Subcutaneous abdominal adipose tissue (tissue), 5 donors: ENCODE measurements at regions not wholly inside any gene's neighbourhood (a gene's known extent, or its start where the extent isn't known, plus 50 kb on each side); places are given as distances from the start of the nearest gene placed in this dataset.

Source experiments
- H3K27ac ChIP-seq: one replicate; pipeline ENCODE4 v1.7.0; 2013; ENCODE audit warnings: low read depth, mild to moderate bottlenecking, inconsistent platforms, low read length, moderate library complexity
- H3K27me3 ChIP-seq, 5 donors: one replicate each; pipeline ENCODE4 v1.7.0; 2013; ENCODE audit warnings: low read length in 5 of 5, inconsistent platforms in 1 of 5; ENCODE audit not compliant: control insufficient read depth in 5 of 5, insufficient read depth in 4 of 5
- H3K36me3 ChIP-seq, 5 donors: one replicate each; pipeline ENCODE4 v1.7.0; 2013; ENCODE audit warnings: low read length in 5 of 5; ENCODE audit not compliant: control insufficient read depth in 5 of 5, insufficient read depth in 5 of 5
- H3K4me1 ChIP-seq, 5 donors: one replicate each; pipeline ENCODE4 v1.7.0; 2013; ENCODE audit warnings: low read length in 5 of 5, mild to moderate bottlenecking in 3 of 5, moderate library complexity in 1 of 5; ENCODE audit not compliant: control insufficient read depth in 5 of 5, insufficient read depth in 5 of 5
- H3K4me3 ChIP-seq, 5 donors: one replicate each; pipeline ENCODE4 v1.7.0; 2013; ENCODE audit warnings: low read length in 5 of 5, low read depth in 1 of 5
- H3K9ac ChIP-seq, 5 donors: one replicate each; pipeline ENCODE4 v1.7.0; 2013; ENCODE audit warnings: low read length in 5 of 5, mild to moderate bottlenecking in 4 of 5, moderate library complexity in 3 of 5
- H3K9me3 ChIP-seq, 5 donors: one replicate each; pipeline ENCODE4 v1.7.0; 2013; ENCODE audit warnings: low read length in 5 of 5; ENCODE audit not compliant: control insufficient read depth in 5 of 5
- donor health status: healthy.
- donor health status: healthy.
- donor health status: healthy.
- donor health status: healthy.
- donor health status: healthy.

DNA sequence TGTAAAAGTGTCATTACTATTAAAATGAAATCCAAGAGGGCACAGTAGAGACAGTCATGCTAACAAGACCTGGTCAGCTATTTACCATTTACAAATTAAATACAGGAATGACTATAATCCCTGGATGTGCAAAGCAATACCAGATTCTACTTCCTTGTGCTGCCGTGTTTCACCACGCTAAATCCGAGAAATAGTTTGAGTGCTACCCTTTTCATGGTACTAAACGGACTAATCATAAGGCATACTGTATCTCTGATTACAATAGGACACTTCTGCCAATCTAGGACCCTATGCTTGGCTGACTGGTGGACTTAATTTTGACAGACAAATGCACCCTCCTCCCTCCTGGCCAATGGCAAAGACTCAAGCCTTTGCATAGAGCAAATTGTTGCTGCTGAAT lies 63.0 kb upstream of the NR2F2 start:
- Histone ChIP-seq H3K9ac (no peak overlapping the region), H3K36me3 (peaks cover 0 to 3% (median 0%) of the 10 kb centered on the region in 5 donors)

DNA sequence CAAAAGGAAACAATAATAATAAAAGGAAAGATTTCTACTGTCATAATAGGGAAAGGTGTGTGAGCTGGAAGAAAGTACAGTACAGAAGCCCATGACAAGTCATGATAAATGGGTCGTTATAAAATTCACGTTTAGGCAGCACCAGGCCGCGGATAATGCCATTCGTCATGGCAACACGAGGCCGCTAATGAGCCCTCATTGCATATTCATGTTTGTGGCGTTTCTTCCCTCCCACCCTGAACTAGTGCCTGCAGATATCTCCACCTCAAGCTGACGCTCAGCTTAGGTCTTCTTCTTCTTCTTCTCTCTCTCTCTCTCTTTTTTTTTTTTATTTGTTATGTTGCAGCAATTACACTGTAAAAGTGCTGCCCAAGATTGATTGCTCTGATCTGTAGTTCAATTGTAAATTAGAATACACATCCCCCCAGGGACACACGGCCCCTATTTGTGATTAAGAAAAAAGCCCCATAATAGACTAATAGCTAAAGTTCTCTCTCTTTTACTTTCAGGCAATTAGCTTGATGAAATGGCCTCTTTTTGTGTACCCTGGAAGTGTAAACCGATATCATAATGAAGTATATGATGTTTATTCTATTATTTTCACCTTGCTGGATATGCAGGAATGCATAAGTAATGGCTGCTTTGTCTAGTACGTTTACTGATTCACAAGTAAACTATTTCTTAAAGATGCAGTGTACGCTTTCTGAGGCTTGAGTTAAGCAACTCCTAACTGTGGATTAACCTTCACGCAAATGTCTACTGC lies 61.9 kb upstream of the NR2F2 start:
- Histone ChIP-seq H3K27me3 (peaks cover 0 to 3% (median 0%) of the 10 kb centered on the region in 5 donors), H3K27ac (no peak overlapping the region), H3K4me1 (no peaks in the 10 kb centered on the region), H3K9ac (no peak overlapping the region), H3K4me3 (no peak overlapping the region), H3K36me3 (peaks cover 0 to 3% (median 0%) of the 10 kb centered on the region in 5 donors), H3K9me3 (no peaks in the 10 kb centered on the region)

More for the DNA sequence above, 63.0 kb upstream of the NR2F2 start:
- no peak overlapping the region for H3K27ac ChIP-seq
- peaks cover 0 to 3% (median 0%) of the 10 kb centered on the region in 5 donors for H3K27me3 ChIP-seq
- no peak overlapping the region for H3K4me3 ChIP-seq
- no peaks in the 10 kb centered on the region for H3K9me3 ChIP-seq
- H3K4me1 ChIP-seq, result peaks cover 0 to 2% (median 0%) of the 10 kb centered on the region in 5 donors

DNA sequence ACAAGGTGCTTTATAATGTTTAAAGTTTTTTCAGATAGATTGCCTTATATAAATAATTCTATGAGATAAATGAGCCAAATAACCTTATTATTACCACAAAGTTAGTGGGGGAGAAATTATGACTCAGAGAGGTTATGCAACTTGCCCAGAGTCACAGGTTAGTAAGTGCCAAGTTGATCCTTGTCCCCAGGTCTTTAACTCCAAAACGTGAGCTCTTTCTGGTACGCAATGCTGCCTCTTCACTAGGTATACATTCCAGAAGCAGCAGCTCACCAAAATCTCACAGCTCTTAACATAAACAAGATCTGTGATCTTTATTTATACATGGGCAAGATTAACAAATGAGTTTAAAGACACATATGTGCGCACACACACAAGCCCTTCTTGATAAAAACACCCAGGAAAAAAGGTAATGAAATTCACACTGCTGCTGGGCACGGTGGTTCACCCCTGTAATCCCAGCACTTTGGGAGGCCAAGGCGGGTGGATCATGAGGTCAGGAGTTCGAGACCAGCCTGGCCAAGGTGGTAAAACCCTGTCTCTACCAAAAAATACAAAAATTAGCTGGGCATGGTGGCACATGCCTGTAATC lies 59.8 kb upstream of the NR2F2 start:
- no peak overlapping the region for H3K27ac ChIP-seq

DNA sequence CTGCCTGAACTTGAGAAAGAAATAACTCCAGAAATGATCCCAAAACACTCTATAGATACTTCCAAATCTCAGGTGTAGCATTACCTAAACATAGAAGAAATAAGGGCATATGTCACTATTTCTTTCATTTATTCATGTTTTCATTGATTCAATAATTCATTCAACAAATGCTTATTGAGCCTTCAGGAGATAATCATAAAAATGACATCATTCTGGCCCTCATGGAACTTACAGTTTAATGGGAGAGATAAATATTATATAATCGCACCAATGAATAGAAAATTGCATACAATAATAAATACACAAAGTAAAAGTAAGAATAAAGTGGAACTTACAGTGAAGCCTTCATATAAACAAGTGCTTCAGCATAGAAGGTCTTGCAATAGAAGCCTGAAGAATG lies 58.1 kb upstream of the NR2F2 start:
- H3K9ac ChIP-seq, result no peak overlapping the region
- no peaks in the 10 kb centered on the region for H3K4me1 ChIP-seq
- H3K27ac ChIP-seq, result no peak overlapping the region
- H3K27me3 ChIP-seq, result peaks cover 0 to 3% (median 0%) of the 10 kb centered on the region in 5 donors
- H3K36me3 ChIP-seq, result peaks cover 0 to 6% (median 0%) of the 10 kb centered on the region in 5 donors
- no peaks in the 10 kb centered on the region for H3K9me3 ChIP-seq
- no peak overlapping the region for H3K4me3 ChIP-seq

More for the DNA sequence above, 59.8 kb upstream of the NR2F2 start:
- Histone ChIP-seq H3K4me1 (no peaks in the 10 kb centered on the region), H3K9me3 (no peaks in the 10 kb centered on the region), H3K4me3 (no peak overlapping the region), H3K36me3 (peaks cover 0 to 6% (median 0%) of the 10 kb centered on the region in 5 donors), H3K27me3 (peaks cover 0 to 3% (median 0%) of the 10 kb centered on the region in 5 donors), H3K9ac (no peak overlapping the region)

DNA sequence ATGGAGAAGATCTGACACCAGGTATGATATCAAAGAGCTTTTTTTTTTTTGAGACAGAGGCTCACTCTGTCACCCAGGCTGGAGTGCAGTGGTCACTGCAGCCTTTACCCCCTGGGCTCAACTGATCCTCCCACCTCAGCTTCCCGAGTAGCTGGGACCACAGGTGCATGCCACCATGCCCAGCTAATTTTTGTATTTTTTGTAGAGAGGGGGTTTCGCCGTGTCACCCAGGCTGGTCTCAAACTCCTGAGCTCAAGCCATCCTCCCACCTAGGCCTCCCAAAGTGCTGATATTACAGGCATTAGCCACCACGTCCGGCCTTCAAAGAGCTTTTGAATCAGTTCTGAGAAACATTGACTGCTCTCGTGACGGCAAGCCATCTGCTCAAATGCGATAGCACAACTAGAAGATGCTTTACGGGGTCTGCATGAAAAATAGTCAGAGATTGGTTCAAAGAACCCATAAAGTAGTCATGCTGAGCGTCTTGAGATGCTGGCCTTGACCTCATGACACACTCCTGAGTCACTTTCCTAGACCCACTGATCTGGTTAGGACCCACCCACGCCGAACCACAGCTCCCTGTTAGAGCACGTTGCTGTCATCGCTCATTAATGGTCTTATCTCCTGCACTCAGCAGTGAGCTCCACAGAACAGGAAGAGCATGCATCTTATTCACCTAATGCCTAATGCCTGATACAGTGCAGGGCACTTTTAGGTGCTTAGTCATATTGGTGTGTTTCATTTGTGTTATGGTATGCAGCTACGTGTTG lies 57.0 kb upstream of the NR2F2 start:
- H3K9ac ChIP-seq, result no peak overlapping the region
- H3K4me1 ChIP-seq, result no peaks in the 10 kb centered on the region
- H3K4me3 ChIP-seq, result no peak overlapping the region
- no peaks in the 10 kb centered on the region for H3K9me3 ChIP-seq
- no peak overlapping the region for H3K27ac ChIP-seq
- no peaks in the 10 kb centered on the region for H3K27me3 ChIP-seq
- peaks cover 0 to 6% (median 0%) of the 10 kb centered on the region in 5 donors for H3K36me3 ChIP-seq

DNA sequence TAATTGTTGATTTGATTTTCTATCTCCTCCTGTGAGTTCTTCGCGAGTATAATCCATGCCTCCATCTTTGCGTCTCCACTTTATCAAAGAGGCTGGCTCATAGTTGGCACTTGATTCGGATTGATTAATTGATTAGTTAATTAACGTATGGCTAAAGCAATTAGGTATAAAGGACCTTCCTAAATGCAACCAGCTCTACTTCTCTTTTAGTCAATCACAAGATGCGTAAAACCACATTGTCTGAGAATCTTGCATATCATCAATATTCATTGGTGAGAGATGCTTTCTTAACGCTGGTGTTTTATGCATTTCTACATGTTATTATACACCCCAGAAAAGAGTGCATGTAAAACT lies 56.4 kb upstream of the NR2F2 start:
- no peaks in the 10 kb centered on the region for H3K9me3 ChIP-seq
- no peaks in the 10 kb centered on the region for H3K27me3 ChIP-seq
- peaks cover 0 to 4% (median 0%) of the 10 kb centered on the region in 5 donors for H3K36me3 ChIP-seq

DNA sequence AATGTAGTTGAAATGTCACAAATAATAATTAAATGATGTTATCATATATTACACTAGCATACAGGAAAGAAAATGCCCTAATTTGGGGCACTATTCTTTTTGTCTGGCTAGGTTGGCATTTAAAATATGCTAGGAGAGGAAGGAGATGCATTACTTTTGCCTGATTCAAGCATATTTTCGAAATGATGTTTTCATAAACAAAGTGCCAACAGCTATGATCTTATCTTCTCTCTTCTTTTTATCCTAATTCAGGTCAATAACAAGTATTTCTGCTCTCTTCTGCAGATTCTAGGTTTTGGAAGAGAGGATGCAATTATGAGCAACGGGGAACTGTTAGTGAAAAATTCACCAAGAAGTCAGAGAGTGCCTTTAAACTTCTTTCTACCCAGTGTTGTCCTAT lies 55.8 kb upstream of the NR2F2 start:
- H3K4me3 ChIP-seq, result no peak overlapping the region
- no peaks in the 10 kb centered on the region for H3K9me3 ChIP-seq
- peaks cover 0 to 2% (median 0%) of the 10 kb centered on the region in 5 donors for H3K36me3 ChIP-seq
- no peak overlapping the region for H3K27ac ChIP-seq
- H3K9ac ChIP-seq, result no peak overlapping the region
- no peaks in the 10 kb centered on the region for H3K27me3 ChIP-seq
- H3K4me1 ChIP-seq, result no peaks in the 10 kb centered on the region

More for the DNA sequence above, 56.4 kb upstream of the NR2F2 start:
- H3K4me1 ChIP-seq, result no peaks in the 10 kb centered on the region
- no peak overlapping the region for H3K9ac ChIP-seq
- no peak overlapping the region for H3K27ac ChIP-seq
- no peak overlapping the region for H3K4me3 ChIP-seq

DNA sequence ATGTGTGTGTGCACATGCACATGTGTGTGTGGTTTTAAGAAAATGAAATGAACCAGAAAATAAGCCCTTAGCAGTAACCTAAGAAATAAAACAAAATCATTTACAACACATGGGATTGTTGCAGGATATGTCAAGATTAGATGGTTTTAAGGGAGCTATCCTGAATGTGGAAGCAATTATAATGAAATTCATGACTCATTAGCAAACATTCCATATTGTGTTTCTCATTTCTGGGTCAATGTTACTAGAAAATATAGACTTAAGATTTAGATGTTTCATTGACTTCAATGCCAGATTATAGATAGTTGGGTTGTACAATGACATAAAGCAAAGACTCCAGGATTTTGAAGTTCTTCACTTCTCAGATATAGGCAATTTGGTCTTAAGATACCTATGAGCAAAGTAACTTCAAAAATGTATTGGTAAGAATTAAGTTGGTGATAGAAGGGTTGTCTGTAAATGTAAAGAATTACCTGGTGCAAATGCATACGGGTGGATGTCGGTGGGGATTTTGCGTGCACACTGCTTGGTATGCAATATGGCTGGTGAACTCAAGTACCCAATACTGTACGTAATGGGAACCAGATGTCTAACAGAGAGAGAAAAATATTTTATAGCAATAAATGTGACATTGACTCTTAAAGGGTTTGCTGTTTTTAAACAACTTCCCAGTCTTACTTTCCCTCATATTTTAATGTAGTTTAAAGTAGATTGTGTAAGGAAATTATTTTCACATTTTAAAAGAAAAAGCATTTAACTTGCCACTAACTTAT lies 53.9 kb upstream of the NR2F2 start:
- H3K9ac ChIP-seq, result no peak overlapping the region
- no peaks in the 10 kb centered on the region for H3K27me3 ChIP-seq
- H3K4me3 ChIP-seq, result no peak overlapping the region
- no peaks in the 10 kb centered on the region for H3K4me1 ChIP-seq
- peaks cover 0 to 4% (median 0%) of the 10 kb centered on the region in 5 donors for H3K36me3 ChIP-seq
- H3K9me3 ChIP-seq, result no peaks in the 10 kb centered on the region
- H3K27ac ChIP-seq, result no peak overlapping the region
